ENCODE measurements at regions not wholly inside any gene's neighbourhood (a gene's known extent, or its start where the extent isn't known, plus 50 kb on each side); places are given as distances from the start of the nearest gene placed in this dataset.

DNA sequence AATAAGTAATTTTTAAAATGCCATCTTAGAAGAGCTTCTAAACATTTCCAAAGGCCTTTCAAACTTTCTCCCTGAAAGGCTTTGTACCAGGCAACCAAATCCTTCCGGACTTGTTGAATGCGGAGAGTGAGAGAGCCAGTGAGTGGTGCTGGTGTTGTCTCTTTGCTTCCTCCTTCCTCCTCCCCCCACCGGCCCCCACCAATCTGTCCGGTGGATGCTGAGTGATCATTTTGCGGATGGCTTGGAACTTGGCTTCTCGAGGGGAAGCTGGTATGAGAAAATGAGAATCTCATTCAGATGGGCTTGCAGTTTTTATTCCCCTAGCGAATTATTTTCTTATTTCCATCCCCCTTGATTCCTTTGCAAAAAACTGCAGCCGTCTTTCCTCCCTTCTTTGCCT lies 97.3 kb downstream of the ANKRD60 start:
- TF ChIP-seq, protein P1, sequence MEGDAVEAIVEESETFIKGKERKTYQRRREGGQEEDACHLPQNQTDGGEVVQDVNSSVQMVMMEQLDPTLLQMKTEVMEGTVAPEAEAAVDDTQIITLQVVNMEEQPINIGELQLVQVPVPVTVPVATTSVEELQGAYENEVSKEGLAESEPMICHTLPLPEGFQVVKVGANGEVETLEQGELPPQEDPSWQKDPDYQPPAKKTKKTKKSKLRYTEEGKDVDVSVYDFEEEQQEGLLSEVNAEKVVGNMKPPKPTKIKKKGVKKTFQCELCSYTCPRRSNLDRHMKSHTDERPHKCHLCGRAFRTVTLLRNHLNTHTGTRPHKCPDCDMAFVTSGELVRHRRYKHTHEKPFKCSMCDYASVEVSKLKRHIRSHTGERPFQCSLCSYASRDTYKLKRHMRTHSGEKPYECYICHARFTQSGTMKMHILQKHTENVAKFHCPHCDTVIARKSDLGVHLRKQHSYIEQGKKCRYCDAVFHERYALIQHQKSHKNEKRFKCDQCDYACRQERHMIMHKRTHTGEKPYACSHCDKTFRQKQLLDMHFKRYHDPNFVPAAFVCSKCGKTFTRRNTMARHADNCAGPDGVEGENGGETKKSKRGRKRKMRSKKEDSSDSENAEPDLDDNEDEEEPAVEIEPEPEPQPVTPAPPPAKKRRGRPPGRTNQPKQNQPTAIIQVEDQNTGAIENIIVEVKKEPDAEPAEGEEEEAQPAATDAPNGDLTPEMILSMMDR (IDR thresholded peaks at IDR 0.05), result no peak
- TF ChIP-seq POLR2A (IDR thresholded peaks at IDR 0.05), result no peak

Measured in uterus (tissue), 2 donors.